A549 (cell line): ENCODE measurements at regions not wholly inside any gene's neighbourhood (a gene's known extent, or its start where the extent isn't known, plus 50 kb on each side); places are given as distances from the start of the nearest gene placed in this dataset.

ENCODE experiments used
- CBX2 ChIP-seq: fragments of 200-600 bp; sonication (generic); IDR thresholded peaks from 2 replicates; pipeline ENCODE4 v1.6.1; 2016; ENCODE audit warnings: low read depth, mild to moderate bottlenecking, borderline replicate concordance
- ELK1 ChIP-seq: fragments of 150-350 bp; IDR thresholded peaks from 2 replicates; pipeline ENCODE4 v1.6.1; 2014; ENCODE audit warnings: low read depth, mild to moderate bottlenecking, low read length
- EP300 ChIP-seq, 2 experiments: fragments of >200 bp; sonication (Bioruptor Twin); formaldehyde crosslinking; IDR thresholded peaks; 2 replicates in 1 of 2; 3 replicates in 1 of 2; pipeline ENCODE4 v1.6.1; 2016 to 2017
- MAFK ChIP-seq: fragments of 450-650 bp; IDR thresholded peaks from 2 replicates; pipeline ENCODE4 v1.6.1; 2014; ENCODE audit not compliant: partially characterized antibody
- MAZ ChIP-seq: fragments of 150-350 bp; IDR thresholded peaks from 2 replicates; pipeline ENCODE4 v1.6.1; 2014; ENCODE audit warnings: antibody characterized with exemption, low read depth, low read length, borderline replicate concordance
- POLR2A ChIP-seq: IDR thresholded peaks from 2 replicates; pipeline ENCODE4 v1.6.1; 2012; ENCODE audit warnings: mild to moderate bottlenecking, low read length
- RAD21 ChIP-seq, 2 experiments: fragments of >200 bp in 1 of 2; sonication (Bioruptor Twin) in 1 of 2; formaldehyde crosslinking in 1 of 2; IDR thresholded peaks in 1 of 2; conservative IDR thresholded peaks in 1 of 2; 2 replicates in 1 of 2; 3 replicates in 1 of 2; pipeline ENCODE4 v1.6.1; 2012 to 2018; ENCODE audit warnings: inconsistent platforms in 1 of 2
- RCOR1 ChIP-seq: fragments of 150-350 bp; IDR thresholded peaks from 2 replicates; pipeline ENCODE4 v1.6.1; 2014; ENCODE audit warnings: antibody characterized with exemption, low read length, low read depth
- RFX5 ChIP-seq: fragments of 450-650 bp; IDR thresholded peaks from 2 replicates; pipeline ENCODE4 v1.7.1; 2014; ENCODE audit warnings: antibody characterized with exemption, mild to moderate bottlenecking, moderate library complexity
- TP53 ChIP-seq: fragments of 250-450 bp; sonication (Bioruptor Pico); IDR thresholded peaks from 2 replicates; pipeline ENCODE4 v1.5.0; 2021; ENCODE audit warnings: mild to moderate bottlenecking, moderate library complexity
- TF ChIP-seq, protein P1 (sequence below): fragments of >200 bp; sonication (Bioruptor Twin); formaldehyde crosslinking; IDR thresholded peaks from 3 replicates; pipeline ENCODE4 v1.5.1; 2016

- TF ChIP-seq EP300 (IDR thresholded peaks at IDR 0.05) (no peak), CBX2 (no peak), RCOR1 (no peak), POLR2A (no peak), MAFK (no peak), TP53 (CRISPR knock-in tag) (no peak), RFX5 (no peak), RAD21 (conservative IDR thresholded peaks at IDR 0.05 in 1 of 2, IDR thresholded peaks at IDR 0.05 in 1 of 2) (no peak), MAZ (no peak), ELK1 (no peak)
- TF ChIP-seq, protein P1, sequence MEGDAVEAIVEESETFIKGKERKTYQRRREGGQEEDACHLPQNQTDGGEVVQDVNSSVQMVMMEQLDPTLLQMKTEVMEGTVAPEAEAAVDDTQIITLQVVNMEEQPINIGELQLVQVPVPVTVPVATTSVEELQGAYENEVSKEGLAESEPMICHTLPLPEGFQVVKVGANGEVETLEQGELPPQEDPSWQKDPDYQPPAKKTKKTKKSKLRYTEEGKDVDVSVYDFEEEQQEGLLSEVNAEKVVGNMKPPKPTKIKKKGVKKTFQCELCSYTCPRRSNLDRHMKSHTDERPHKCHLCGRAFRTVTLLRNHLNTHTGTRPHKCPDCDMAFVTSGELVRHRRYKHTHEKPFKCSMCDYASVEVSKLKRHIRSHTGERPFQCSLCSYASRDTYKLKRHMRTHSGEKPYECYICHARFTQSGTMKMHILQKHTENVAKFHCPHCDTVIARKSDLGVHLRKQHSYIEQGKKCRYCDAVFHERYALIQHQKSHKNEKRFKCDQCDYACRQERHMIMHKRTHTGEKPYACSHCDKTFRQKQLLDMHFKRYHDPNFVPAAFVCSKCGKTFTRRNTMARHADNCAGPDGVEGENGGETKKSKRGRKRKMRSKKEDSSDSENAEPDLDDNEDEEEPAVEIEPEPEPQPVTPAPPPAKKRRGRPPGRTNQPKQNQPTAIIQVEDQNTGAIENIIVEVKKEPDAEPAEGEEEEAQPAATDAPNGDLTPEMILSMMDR: no peak
Measured at GRCh38 chr12:118742431-118742830, 238.9 kb upstream of the SRRM4 start.
